ENCODE measurements at regions not wholly inside any gene's neighbourhood (a gene's known extent, or its start where the extent isn't known, plus 50 kb on each side); places are given as distances from the start of the nearest gene placed in this dataset.

DNA sequence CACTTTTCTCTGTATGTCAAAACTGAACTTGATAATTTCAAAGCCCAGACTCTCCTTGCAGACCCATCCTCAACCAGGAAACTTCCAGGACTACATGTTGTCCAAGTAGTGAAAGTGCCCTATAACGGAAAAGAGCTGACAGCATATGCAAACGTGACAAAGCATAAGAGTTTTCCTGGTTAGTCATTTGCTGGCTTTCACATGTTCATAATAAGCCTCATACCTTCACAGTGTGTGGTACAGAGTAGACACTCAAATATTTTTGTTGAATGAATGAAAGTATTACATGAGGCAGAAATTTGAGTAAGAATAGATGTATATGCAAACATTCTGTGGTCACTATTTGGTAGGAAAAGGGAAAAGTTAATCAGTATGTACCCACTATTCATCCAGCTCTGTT is 473.3 kb downstream of the MRPL39 start:
- DNase-seq (ENCODE audit: low spot score), result no peak

DNA sequence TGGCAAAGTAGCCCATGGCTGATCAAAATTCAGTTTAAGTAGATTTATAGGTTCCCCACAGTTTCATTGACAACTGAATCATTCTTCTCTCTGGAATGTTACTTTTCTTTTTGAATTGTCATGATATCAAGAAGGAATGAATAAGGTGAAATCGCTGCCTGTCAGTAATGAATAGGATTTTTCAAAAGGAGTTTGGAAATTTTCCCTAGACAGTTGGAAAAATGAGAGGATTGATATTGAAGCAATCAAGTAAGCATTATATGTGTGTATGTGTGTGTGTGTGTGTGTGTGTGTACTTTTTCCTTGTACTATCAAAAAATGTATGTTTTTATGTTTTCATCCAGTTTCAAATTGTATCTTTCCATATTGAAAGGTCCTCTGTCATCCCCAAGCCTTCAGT is 479.5 kb downstream of the MRPL39 start:
- no peak for DNase-seq (ENCODE audit: low spot score)

DNA sequence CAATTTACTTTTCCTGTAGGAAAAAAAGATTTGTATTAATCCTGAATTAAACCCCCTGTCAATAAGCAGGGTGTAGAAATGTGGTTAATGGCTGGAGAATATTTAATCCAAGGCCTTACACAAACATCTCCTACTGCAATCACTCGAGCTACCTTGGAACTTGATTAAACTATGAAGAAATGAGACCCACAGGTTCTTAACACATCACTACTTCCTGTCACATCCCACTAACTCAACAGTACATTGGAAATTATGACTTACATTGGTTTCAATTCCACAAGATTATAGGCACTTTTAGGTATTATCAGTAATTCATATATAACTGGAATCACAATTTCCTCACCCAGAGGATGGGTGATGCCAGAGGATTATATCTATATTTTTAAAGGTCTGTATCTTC is 480.3 kb downstream of the MRPL39 start:
- DNase-seq (ENCODE audit: low spot score), result no peak

GRCh38 chr21:25126564-25126963 is 480.7 kb downstream of the MRPL39 start:
- DNase-seq (ENCODE audit: low spot score), result no peak

- DNase-seq (ENCODE audit: low spot score), result no peak
Measured at GRCh38 chr21:25118648-25119047, 488.6 kb downstream of the MRPL39 start.

- no peak for DNase-seq (ENCODE audit: low spot score)
Measured at GRCh38 chr21:25115021-25115420, 492.3 kb downstream of the MRPL39 start.

GRCh38 chr21:25107708-25108107 is 499.6 kb downstream of the MRPL39 start:
- no peak for DNase-seq (ENCODE audit: low spot score)

DNA sequence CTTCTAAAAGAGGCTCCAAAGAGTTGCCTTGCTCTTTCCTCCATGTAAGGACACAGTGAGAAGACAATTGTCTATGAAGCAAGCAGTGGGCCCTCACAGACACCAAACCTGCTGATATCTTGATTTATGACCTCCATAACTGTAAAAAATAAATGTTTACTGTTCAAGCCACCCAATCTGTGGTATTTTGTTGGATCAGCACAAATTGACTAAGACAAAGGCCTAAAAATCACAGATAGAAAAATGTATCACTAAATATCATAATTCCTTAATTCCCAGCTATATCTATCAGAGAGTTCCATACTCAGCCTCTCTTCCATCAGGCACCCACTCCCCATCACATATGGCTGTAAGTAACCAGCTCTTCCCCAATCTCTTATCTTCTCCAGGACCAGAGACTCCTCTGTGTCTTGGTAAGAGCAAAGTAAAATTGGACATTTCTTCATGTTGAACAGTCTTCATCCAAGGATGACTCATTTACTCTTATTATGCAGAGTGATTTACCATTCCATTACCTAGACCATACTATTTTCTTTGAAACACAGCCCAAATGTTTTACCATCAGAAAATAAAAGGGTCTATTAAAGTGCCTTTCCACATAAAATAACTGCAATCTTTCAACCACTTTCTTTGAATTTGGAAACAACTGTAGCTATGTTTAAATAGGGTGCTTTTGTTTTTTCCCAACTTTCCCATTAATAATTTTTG is 503.6 kb downstream of the MRPL39 start:
- no peak for DNase-seq (ENCODE audit: low spot score)

DNA sequence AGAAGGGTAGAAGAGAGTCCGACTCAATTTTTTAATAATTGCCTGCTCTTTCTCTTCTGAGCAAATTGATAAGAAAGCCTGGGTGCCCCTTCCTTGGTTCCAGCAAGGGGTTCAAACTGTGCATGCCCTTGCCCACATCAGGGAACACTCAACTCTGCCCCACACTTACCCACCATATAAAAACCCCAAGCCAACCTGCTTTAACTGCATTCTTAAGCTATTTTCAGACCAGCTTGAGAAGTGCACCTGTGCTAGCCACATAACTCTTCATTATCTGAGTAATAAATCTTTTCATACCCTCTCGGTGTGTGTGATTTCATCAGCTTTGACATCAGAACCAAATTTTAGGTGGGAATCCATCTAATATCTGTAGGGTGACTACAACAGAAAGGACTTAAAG is 509.6 kb downstream of the MRPL39 start:
- no peak for DNase-seq (ENCODE audit: low spot score)

DNA sequence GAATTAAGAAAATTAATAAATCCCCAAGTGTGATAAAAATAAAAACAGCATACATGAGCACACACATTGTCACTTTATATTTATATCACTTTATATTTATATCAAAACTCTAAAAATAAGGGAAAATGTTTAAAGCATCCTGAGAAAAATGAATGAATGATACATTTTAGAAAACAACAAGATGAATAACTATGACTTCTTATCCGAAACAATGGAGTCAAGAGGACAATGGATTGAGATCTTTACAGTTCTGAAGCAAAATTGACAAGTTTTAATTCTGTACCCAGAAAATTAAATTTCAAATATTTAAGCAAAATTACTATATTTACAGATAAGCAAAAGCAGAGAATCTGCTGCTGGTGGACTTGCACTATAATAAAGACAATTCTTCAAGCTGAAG is 512.6 kb downstream of the MRPL39 start:
- no peak for DNase-seq (ENCODE audit: low spot score)

- no peak for DNase-seq (ENCODE audit: low spot score)
Measured at GRCh38 chr21:25092441-25093011, 514.8 kb downstream of the MRPL39 start.

- DNase-seq (ENCODE audit: low spot score), result no peak
Measured at GRCh38 chr21:25081096-25081495, 526.2 kb downstream of the MRPL39 start.

DNA sequence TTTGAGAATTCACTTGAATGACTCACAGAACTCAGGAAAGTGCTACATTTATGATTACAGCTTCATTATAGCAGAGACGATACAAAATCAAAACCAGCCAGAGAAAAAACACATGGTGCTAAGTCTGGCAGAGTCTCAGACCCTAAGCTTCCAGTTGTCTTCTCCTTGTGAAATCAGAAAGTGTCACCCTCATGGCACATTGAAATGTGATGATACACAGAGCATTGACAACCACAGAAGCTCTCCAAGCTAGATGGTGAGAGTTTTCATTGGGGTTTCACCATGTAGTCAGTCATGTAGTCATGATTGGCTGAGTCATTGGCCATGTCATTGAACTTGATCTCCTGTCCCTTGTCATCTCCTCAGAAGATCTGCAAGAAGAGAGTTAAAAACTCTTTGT is 526.6 kb downstream of the MRPL39 start:
- DNase-seq (ENCODE audit: low spot score), result no peak

- no peak for DNase-seq (ENCODE audit: low spot score)
Measured at GRCh38 chr21:25080141-25080540, 527.1 kb downstream of the MRPL39 start.

GRCh38 chr21:25079053-25079452 is 528.2 kb downstream of the MRPL39 start:
- DNase-seq (ENCODE audit: low spot score), result no peak

GRCh38 chr21:25062061-25062460 is 545.2 kb downstream of the MRPL39 start:
- DNase-seq (ENCODE audit: low spot score), result no peak

DNA sequence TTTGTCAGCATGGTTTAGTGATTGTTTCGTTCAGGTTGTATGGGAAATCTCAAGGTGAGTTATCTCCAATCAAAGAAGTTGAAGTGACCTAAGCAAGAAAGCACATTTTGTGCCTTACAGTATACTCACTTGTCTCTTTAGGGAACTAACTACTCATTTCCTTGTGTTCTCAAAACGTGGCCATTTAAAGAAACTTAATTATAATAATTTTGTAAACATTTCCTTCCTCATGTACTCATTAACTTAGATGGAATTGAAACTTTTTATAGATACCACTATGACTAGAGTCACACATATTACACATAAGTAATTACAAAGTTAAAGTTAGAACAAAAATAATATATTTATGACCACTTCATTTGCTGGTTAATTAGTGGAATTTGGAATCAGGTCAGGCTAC is 552.6 kb downstream of the MRPL39 start:
- no peak for DNase-seq (ENCODE audit: low spot score)

GRCh38 chr21:25039461-25040380 is 567.6 kb downstream of the MRPL39 start:
- no peak for DNase-seq (ENCODE audit: low spot score)

DNA sequence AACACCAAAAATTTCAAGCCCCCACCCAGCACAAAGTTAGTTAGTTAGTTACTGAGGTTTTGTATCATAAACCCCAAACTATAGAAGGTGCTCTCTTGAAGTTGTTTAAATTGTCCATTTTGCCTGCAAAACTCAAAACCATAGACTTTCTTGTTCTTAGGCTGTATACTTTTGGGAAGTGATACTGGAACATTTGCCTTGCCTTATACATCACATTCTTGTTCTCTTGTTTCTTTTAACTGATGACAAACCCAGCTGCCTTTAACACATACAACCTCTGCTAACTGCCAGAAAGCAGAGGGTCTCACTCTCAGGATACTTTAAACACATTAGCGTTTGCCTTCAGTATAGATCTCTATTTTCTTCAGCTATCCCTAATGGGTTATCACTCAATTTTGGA is 570.5 kb downstream of the MRPL39 start:
- DNase-seq (ENCODE audit: low spot score), result no peak

GRCh38 chr21:25031750-25032149 is 575.5 kb downstream of the MRPL39 start:
- DNase-seq (ENCODE audit: low spot score), result no peak

DNA sequence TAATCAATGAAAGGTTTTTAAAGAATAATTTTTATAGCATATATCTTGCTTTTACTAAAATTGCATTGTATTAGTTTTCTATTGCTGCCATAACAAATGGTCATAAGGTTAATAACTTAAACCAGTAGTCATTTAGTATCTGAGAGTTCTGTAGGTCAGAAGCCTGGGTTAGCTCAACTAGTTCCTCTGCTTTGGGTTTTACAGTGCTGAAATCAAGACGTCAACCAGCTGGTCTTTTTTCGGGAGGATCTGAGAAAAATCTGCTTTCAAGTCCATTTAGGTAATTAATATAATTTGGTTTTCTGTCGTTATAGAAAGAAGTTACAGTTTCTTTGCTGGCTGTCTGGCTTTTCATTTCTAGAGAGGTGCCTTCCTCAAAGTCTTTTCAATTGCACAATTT is 577.7 kb downstream of the MRPL39 start:
- DNase-seq (ENCODE audit: low spot score), result no peak

DNA sequence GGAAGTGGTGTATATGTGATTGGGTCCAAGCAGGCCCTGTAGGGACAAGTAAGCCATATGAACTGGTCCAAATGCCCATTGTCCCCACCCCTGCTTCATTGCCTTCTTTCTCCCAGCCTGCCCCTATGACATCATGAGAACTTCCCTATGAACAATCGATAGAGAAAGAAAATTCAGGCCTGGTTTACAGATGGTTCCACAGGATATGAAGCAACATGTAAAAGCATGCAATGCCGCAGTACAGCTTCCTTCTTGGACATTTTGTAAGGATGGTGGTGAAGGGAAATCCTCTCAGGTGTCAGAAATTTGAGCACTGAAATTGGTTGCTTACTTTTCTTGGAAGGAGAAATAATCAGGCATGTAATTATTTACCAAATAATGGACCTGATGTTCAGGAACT is 581.7 kb downstream of the MRPL39 start:
- DNase-seq (ENCODE audit: low spot score), result no peak

- no peak for DNase-seq (ENCODE audit: low spot score)
Measured at GRCh38 chr21:25024639-25025038, 582.6 kb downstream of the MRPL39 start.
